Right lobe of liver (tissue), 4 donors: ENCODE measurements at regions not wholly inside any gene's neighbourhood (a gene's known extent, or its start where the extent isn't known, plus 50 kb on each side); places are given as distances from the start of the nearest gene placed in this dataset.

Experiments
- CTCF ChIP-seq, 4 donors: fragments of 200-600 bp in 3 of 4; fragments of 450-650 bp in 1 of 4; IDR thresholded peaks; one replicate each; pipeline versions ENCODE4 v1.5.1 to v1.8.0; 2016 to 2022; ENCODE audit warnings: antibody characterized with exemption in 4 of 4, mild to moderate bottlenecking in 2 of 4
- POLR2A ChIP-seq: fragments of 450-650 bp; IDR thresholded peaks from one replicate; pipeline ENCODE4 v1.6.1; 2017; ENCODE audit warnings: antibody characterized with exemption, mild to moderate bottlenecking
- donor health status: DM: no; HTN: no; CAD: no.
- donor health status: DM: no; HTN: no; CAD: no.
- donor health status: DM: no; HTN: yes; CAD: no.

- TF ChIP-seq CTCF (IDR thresholded peaks at IDR 0.05) (no peak), POLR2A (no peak)
These were observed 175.5 kb downstream of the BTBD3 start for GRCh38 chr20:12093057-12093796.
